ENCODE measurements at regions not wholly inside any gene's neighbourhood (a gene's known extent, or its start where the extent isn't known, plus 50 kb on each side); places are given as distances from the start of the nearest gene placed in this dataset.

GRCh38 chr9:20023961-20024571 lies 235.2 kb upstream of the SLC24A2 start:
- no peak for TF ChIP-seq CTCF (IDR thresholded peaks at IDR 0.05)
- no peak for TF ChIP-seq POLR2AphosphoS5 (IDR thresholded peaks at IDR 0.05)

Measured in stomach (tissue), 4 donors.